ENCODE measurements at regions not wholly inside any gene's neighbourhood (a gene's known extent, or its start where the extent isn't known, plus 50 kb on each side); places are given as distances from the start of the nearest gene placed in this dataset.

DNA sequence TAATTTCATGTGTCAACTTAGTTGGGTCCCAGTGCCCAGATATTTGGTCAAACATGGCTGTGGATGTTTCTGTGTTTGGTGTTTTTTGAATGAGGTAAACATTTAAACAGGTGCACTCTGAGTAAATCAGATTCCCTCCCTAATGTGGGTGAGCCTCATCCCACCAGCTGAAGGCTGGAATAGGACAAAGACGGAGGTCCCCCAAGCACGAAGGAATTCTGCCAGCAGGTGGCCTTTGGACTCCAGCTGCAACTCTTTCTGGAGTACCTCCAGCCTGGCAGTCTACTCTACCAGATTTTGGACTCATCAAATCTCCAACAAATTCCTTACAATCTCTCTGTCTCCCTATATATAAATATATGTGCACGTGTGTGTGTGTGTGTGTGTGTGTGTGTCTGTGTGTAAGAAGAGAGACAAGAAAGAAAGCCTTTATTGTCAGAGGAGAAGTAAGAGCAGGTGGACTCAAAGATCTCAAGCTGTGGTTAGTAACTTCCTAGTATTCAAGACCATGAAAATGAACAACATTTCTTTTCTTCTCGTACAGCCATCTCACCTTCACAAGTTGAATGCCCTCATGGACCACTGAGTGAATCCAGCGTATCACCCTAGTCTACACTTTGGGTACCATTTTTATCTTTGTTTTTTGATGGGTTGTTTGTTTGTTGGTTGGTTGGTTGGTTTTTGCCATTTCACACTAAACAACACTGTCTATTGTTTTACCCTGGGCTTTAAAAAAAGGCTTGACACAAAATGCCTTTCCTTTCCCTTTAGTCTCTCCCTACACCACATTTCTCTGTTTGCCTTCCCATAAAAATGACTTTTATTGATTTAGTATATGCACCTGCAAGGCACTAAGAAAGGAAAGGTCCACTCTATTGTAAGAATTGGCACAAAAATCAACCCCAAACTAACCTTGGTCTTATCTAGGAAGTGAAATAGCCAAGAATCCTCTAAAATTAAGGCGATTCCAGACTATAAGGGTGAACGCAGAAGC, 118.7 kb downstream of the TENT4A start:
- DNase-seq (ENCODE audit: low read depth): no peak

DNA sequence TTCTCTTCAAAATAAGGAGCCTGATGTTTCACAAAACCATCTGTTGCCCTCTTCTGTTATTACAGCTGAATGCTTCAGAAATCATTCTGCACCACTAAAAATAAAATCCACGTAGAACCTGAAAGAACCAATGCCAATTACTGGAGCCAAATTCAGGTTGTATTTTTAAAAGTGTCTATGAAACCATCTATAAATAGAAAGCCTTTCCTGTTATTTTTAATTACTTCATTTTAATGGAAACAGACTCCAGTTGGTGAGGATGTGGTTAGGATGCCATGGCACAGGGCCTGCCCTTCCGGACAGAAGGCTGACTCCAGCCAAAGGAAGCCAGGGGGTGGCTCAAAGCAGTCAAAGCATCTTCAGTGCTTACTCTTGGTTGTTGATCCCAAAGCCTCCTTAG, 119.8 kb downstream of the TENT4A start:
- peak; percentile 12 for DNase-seq (ENCODE audit: low read depth)

DNA sequence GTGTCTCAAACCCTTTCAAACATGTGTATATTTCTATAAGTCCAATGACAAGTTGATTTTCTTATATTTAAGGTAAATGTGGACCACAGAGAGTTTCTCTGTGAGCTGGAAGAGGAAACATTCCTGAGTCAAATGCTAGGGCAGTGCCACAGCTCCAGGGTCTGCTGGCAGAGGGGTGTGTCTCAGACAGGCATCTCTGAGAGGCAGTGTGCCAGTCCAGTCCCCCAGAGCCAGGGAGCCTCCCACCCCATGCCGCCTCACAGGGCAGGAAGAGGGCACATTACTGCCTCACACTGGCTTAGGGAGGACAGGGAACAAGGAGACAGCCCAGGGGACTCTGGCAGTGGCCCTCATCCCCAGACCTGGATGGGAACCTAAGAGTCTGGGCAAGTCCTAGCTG, 120.2 kb downstream of the TENT4A start:
- DNase-seq (ENCODE audit: low read depth): no peak

DNA sequence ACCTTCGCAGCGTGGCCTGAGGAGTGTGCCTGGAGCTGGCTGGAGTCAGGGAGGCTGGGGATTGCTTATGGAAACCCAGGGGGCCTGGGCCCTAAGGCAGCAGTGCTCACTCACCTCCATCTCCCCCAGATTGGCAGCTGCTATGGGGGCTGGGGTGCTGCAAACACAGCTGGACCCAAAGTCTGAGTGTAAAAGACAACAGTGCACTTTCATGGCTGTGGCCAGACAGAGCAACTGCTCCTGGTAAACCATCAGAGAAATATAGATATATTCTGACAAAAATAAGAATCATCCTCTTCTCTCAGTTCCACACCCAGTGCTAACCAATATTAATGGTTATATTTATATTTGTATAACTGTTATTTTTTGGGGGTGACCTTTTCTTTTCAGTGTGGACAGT, 123.9 kb downstream of the TENT4A start:
- DNase-seq (ENCODE audit: low read depth): no peak

DNA sequence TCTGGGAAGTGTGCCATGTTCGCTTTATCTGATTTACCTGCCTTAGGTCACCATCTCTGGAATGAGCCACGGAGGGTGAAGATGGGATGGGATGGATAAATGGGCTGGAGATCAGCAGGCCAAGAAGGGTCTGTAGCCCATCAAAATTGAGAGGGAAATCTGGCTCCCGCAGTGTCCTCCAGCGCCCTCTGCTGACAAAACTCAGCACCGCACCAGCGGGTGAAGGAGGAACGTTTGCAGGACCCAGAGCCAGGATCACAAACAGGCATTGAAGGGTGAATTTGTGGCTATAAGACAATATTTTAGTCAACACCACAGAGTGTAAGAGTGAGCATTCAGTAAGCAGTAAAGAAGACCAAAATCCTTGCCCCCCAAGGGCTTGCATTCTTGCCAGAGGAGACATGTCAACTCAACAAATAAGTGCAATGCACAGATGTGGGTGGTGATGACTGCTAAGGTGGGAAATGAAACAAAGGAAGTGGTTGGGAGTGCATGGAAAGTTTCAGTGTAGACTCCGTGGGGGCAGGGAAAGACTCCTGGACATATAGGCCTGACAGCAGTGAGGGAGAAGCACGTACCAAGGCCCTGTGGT, 124.4 kb downstream of the TENT4A start:
- no peak for DNase-seq (ENCODE audit: low read depth)

DNA sequence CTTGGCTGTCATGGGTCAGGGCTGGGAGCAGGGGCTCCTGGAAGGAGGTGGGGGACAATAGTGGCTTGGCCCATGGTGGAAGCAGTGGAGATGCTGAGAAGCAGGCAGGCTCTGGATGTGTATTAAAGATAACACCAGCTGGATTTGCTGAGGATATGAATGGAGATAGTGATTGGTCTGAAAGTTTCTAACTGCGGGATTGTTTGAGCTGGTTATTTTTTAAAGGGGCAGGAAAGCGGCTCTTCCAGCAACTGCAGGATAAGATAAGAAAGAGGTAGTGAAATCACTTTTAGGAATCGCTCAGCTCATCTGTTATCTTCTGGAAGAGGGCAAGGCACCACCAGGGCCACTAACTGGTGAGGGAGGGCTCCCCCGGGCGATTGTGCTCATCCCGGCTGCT, 125.5 kb downstream of the TENT4A start:
- DNase-seq (ENCODE audit: low read depth): no peak

DNA sequence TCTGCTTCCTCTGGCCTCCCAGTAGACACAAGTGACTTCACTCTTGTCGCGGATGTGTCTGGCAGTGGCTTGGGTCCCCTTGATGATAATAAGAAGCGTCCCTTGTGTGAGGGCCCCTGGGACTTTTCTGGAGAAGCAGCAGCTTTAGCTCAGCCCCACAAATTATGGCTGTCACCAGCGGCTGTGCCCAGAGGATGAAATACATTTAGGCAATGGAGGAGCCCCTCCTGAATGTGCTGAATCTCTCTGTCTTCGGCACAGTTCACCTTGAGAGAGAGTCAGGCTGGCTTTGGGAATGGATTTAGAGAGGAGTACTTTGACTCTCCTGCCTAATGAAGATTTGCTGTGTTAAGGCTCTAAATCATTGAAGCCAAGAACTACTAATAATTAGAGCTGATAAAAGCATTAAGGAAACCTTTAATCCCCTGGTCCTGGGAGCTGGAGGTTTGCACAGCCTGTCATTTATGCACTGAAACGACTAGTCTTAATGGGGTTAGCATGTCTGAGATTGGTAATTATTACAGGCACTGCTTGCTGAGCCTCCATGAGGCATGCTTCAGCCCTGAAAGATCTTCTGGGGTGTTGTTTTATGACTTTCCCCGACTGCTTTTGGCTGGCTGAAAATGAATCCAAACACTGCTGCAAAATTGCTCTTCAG, 127.0 kb downstream of the TENT4A start:
- DNase-seq (ENCODE audit: low read depth): no peak

DNA sequence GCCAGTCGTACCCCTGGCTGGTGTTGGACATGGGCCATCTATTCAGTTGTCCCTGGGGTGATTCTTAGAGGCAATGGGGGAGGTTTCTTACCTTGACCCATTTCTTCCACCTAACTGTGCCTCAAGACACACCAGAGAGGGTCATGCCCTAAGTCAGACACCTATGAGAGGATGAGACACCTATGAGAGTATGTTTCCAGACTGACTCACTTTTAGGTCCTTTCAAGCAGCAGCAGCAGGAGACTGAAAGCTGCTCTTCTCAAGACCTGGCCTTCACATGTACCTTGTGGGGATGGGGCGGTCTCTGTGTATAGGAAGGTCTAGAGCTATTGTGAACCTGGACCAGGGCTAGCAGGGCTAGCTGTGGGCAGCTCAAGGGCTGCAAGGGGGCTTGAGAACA, 130.1 kb downstream of the TENT4A start:
- DNase-seq (ENCODE audit: low read depth): no peak

DNA sequence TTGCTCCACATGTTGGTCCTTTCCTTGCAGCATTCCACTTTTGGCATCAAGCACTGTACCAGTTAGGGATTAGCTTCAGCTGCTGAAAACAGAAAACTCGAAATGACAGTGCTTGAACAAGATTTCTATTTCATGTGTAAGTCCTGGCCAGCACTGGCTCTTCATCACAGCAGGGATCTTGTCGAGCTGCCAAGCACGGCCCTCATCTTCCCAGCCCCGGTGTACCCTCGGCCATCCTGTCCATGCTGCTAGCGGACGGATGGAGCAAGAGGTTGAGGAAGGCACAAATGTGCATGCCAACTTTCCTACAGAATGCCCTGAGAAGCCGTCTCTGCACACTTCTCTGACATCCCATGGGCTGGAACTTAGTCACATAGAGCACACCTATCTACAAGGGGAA, 130.6 kb downstream of the TENT4A start:
- no peak for DNase-seq (ENCODE audit: low read depth)

DNA sequence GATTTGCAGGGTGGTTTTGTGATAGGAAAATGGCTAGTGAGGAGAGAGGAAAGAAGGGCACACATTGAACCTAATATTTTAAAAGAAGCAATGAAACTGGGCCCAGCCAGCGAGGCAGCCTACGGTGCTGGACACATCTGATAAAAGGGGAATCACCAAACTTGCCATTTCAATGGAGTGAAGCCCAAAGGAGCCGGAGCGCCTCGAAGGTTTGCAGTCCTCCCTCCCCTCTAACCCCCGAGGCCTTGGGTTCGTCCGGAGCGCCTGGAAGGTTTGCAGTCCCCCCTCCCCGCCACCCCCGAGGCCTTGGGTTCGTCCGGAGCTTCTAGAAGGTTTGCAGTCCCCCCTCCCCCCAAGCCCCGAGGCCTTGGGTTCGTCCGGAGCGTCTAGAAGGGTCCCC, 132.6 kb downstream of the TENT4A start:
- DNase-seq (ENCODE audit: low read depth): no peak

DNA sequence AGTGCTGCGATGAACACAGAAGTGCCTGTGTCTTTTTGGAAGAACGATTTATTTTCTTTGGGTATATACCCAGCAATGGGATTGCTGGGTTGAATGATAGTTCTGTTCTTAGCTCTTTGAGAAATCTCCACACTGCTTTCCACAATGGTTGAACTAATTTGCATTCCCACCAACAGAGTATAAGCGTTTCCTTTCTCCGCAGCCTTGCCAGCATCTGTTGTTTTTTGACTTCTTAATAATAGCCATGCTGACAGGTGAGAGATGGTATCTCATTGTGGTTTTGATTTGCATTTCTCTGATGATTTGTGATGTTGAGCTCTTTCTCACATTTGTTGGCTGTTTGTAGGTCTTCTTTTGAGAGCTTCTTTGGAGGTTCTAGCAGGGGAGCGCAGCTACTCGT, 134.6 kb downstream of the TENT4A start:
- DNase-seq (ENCODE audit: low read depth): no peak

DNA sequence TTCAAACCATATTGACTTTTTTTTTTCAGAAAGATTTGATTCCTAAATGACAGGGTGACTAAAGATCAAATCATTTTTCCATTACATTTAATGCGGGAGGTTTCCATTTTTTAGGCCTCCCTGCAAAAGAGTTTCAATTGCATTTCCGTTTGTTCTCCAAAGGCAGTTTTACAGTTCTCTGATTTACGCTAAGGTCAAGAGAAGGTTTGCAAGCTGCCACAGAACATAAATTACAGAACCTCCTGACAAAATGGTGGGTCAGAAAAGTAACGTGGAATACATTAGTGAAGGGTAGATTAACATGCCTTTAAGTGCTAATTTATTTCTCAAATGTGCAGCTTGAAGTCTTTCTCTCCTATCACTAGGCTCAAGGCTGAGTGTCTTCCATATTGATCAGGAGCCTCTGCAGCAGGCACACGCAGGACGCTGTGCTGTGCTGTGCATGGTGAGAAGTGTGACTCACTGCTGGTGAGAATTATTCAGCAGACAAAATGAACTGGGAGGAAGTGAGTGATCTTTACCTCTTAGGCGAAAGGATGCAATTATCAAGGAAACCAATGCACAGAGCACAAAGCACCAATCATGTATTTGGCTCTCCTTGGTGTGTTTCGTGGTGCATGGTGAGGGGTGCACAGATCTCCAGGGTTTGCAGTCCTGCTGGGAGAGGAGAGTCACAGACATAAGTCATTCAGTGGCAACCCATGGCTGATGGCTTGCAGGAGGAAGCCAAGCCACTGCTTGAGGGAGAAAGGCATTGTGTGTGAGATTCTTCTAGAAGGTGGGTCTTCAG, 136.3 kb downstream of the TENT4A start:
- no peak for DNase-seq (ENCODE audit: low read depth)

DNA sequence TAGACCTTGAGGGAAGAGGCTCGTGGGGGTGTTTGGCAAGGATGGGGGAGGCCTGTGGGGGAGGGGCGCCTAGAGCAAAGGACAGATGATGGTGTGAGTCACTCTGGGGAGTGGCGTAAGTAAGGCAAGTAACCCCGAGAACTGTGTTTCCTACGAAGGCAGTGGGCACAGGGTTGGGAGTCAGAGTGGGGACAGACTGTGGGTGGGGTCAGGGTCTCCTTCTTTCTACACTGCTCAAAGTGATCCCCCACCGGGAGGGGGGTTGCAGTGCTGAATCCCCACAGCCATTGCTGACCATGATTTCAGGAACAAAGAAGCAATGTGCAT, 136.8 kb downstream of the TENT4A start:
- DNase-seq (ENCODE audit: low read depth): no peak

DNA sequence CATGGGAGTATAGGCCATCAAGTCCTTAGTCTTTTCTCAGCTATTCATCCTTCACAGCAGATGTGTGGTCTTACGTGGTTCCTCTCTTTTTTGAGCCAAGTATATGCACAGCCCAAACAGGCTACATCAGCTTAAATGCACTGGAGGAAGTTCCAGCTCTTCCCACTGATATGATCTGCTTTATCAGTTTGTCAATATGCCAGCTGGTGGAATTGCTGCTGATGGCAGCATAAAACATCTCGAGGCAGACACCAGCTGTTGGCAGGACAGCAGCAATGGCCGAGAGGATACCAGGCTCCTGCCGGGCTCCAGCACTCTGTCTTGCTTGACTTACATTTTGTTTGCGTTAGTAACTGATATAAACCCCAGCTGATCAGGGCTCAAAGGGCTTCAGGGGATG, 143.4 kb downstream of the TENT4A start:
- DNase-seq (ENCODE audit: low read depth): no peak

DNA sequence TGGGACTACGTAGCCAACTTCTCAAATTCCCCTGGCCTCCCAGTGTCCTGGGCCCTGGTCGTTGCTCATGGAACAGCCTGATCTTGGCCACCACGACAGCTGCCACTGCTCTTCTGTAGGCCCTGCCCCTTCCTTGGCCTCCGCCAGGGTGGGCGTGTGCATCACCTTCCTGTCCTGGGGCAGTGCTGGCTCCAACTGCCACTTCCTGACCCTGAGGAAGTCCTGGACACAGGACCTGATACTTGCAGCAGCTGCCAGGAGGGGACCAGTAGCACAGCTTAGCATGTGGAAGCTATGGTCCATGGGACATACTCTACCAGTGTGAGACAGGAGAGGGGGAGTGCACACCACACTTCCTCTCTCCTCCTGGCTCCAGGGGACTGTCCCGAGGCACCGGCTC, 145.2 kb downstream of the TENT4A start:
- DNase-seq (ENCODE audit: low read depth): no peak

DNA sequence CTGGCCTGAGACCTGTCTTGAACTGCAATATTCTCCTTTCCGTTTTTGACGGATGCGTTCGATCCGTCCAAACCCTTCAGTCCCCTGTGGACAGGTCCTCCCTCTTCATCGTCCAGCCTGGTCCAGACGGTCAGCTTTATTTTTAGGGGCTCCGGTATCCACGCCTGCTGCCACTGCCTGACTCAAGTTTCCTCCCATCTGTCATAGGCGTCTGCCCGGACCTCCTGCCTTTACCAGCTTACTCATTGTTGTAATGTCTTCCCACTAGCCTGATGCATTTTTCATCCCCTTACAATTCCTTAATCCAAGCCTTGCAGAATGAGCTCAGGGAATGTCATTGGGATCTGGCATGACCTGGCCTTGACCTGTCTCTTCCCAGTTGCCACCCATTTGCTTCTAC, 145.8 kb downstream of the TENT4A start:
- no peak for DNase-seq (ENCODE audit: low read depth)

DNA sequence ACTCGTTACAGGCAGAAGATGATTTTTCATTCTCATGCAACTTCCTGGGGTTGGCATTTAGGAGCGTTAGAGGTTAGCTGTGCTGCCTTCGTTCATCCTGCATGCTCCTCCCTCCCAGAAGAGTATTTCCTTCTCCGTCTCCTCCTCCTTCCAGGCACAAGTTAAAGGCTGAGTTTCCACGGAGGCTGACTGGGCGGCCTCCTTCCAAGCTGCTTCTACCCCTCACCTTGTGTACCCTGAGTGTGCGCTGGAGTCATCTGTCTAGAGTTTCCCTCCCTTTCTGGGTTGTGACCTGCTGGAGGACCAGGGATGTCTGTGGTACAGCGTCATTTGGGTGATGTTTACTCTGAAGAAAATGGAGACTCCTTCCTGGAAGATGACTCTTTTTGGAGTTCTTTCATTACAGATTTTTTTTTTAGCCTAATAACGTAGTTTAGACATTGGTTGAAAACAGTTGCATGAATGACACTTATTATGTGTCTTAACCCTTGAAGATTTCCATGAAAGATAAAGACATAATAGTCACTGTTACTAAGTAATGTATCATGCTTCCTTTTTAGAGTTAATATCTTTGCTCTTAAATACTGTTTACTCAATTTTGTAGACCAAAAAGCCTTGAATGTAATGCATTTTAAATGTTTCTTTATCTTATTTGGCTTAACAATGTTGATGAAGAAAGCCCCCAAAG, 146.9 kb downstream of the TENT4A start:
- no peak for DNase-seq (ENCODE audit: low read depth)

DNA sequence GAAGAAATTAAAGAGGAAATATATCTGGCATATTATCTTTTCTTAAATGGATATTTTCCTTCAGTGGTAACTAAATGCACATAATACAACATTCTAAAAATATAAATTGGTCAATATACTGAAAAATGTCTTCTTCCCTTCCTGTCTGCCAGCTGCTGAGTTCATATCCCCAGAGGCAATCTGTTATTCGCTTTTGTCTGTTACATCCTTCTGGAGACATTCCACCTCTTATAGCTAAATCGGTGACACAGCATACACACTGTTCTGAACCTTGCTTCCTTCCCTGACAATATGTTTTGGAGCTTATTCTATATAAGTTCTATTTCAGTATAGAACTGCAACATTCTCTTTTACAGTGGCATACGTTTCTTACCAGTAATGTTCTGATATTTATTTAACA, 147.8 kb downstream of the TENT4A start:
- DNase-seq (ENCODE audit: low read depth): no peak

DNA sequence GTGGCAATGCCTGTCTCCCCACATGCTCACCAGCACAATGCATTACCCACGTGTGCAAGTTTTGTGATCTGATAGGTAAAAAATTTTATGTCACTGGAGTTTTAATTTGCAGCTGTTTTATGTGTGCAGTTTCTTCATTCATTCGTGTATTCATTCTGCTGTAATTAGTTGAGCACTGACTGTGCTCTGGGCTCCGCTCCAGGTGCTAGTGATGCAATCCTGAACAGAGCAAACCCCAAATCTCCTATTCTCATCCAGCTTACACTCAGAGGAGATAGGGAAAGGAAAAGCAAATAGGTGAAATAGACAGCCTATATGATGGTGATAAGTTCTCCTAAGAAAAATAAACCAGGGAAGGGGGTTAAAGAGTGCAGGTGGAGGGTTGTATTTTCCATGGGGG, 148.4 kb downstream of the TENT4A start:
- no peak for DNase-seq (ENCODE audit: low read depth)

DNA sequence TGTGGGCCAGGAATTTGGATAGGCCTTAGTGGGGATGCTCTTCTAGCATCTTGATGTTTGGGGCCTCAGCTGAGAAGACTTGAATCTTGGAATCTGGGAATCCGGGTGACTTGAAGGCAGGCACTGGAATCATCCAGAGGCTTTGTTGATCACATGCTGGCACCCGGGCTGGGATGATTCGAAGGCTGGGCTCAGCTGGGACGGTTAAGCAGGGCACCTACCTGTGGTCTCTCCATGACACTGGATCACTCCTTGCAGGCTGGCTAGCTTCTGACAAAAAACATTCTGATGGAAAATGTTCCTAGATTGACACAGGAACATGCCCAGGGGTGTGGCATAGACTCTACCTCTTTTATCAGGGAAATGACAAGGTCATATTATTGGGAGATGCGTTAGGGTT, 149.1 kb downstream of the TENT4A start:
- DNase-seq (ENCODE audit: low read depth): no peak

DNA sequence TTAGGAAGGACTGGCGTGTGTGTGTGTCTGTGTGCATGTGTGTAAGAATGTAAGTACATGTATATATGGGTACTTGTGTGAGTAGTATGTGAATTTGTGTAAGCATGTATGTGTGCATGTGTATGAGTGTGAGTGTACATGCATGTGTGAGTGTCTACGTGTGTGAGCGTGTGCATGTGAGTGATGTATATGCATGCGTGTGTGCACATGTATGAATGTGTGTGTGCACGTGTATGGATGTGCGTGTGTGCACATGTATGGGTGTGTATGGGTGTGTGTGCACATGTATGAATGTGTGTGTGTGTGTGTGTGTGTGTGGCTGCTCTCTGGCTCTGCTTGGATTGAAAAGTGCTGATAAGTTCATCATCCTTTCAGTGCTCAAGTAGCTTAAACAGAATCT, 154.5 kb downstream of the TENT4A start:
- no peak for DNase-seq (ENCODE audit: low read depth)

DNA sequence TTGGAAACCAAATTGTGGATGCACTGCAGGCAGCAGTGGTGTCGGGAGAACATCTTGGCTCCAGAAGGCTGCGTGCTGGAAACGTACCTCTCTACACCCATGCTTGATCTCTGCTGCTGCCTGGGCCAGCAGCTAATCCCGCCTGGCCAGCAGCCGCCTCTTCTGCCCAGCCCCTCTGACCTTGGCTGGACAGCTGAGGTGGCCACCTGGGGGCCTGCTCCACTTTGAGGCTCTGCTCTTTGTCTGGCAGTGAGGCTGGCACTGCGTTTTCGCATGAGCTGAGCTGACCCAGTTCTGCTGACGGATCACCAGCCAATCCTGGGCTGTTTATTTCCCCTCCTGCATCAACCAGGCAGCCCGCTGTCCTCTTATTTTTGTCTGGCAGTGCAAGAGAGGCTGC, 154.9 kb downstream of the TENT4A start:
- DNase-seq (ENCODE audit: low read depth): no peak

Data from stromal cell of bone marrow (primary cell).